Activated CD8-positive, alpha-beta T cell treated with anti-CD3 and anti-CD28 coated beads, Interleukin-2, amount 10 ng/mL, durations not matched to agents 7 days and 5 days (primary cell): ENCODE measurements at regions not wholly inside any gene's neighbourhood (a gene's known extent, or its start where the extent isn't known, plus 50 kb on each side); places are given as distances from the start of the nearest gene placed in this dataset.

Experiments
- ATAC-seq: fragments of 150-1000 bp; cut with Tn5 transposase; one replicate; pipeline ENCODE4 v1.10.0; 2021; ENCODE audit warnings: moderate library complexity
- CTCF ChIA-PET: fragments of 350-600 bp; sonication (Branson Sonifier 250); formaldehyde crosslinking; loops from one replicate; lab custom pipeline; 2021; ENCODE audit warnings: antibody characterized with exemption; lab: Charles Lee
- POLR2A ChIA-PET: fragments of 350-600 bp; sonication (Branson Sonifier 250); formaldehyde crosslinking; loops from one replicate; lab custom pipeline; 2021; ENCODE audit warnings: antibody characterized with exemption; lab: Charles Lee
- DNase-seq: peaks from one replicate; pipeline ENCODE4 v3.0.0-alpha.2; 2020
- H3K27ac Mint-ChIP-seq: one replicate; pipeline ENCODE4 v1.8.0; 2021; ENCODE audit warnings: mild to moderate bottlenecking, mixed read lengths
- H3K27me3 Mint-ChIP-seq: one replicate; pipeline ENCODE4 v1.8.0; 2021; ENCODE audit warnings: low read depth, mixed read lengths
- H3K36me3 Mint-ChIP-seq: one replicate; pipeline ENCODE4 v1.8.0; 2021; ENCODE audit warnings: low read depth, mixed read lengths
- H3K4me1 Mint-ChIP-seq: one replicate; pipeline ENCODE4 v1.8.0; 2021; ENCODE audit warnings: low read depth, mixed read lengths
- H3K4me3 Mint-ChIP-seq: one replicate; pipeline ENCODE4 v1.8.0; 2021; ENCODE audit warnings: mild to moderate bottlenecking, mixed read lengths
- H3K9me3 Mint-ChIP-seq: one replicate; pipeline ENCODE4 v1.8.0; 2022; ENCODE audit warnings: mixed read lengths; ENCODE audit not compliant: insufficient read depth

- no peak for DNase-seq
- Mint-ChIP-seq H3K4me3 (no peak overlapping the region), H3K36me3 (no peaks in the 10 kb centered on the region), H3K9me3 (no peaks in the 10 kb centered on the region), H3K4me1 (peaks cover 24% of the 10 kb centered on the region), H3K27ac (no peak overlapping the region), H3K27me3 (peaks cover 5% of the 10 kb centered on the region)
- ChIA-PET POLR2A (no interaction called here), CTCF (interaction anchor here (0.9 to 1.2 kb wide), 2 partner anchors 60 to 63 kb away, joined by 3 to 4 read pairs; partner anchors contain the start of gene MYCBP2)
- ATAC-seq: no peak
These were observed 63.5 kb upstream of the MYCBP2 start for GRCh38 chr13:77390391-77390790.

- H3K27ac Mint-ChIP-seq: no peak overlapping the region
- H3K36me3 Mint-ChIP-seq: no peaks in the 10 kb centered on the region
- DNase-seq (no peak), ATAC-seq (no peak)
- H3K4me1 Mint-ChIP-seq: peaks cover 24% of the 10 kb centered on the region
- ChIA-PET POLR2A (interaction anchor here (1.0 kb wide), 1 partner anchor 60 kb away, joined by 4 read pairs; no protein-coding TSS in a partner anchor), CTCF (interaction anchor here (0.9 to 1.2 kb wide), 2 partner anchors 59 to 63 kb away, joined by 3 to 4 read pairs; partner anchors contain the start of gene MYCBP2)
- H3K4me3 Mint-ChIP-seq: no peak overlapping the region
- no peaks in the 10 kb centered on the region for H3K9me3 Mint-ChIP-seq
- peaks cover 5% of the 10 kb centered on the region for H3K27me3 Mint-ChIP-seq
These were observed 62.7 kb upstream of the MYCBP2 start for GRCh38 chr13:77389625-77390000.

- DNase-seq (no peak), ATAC-seq (no peak)
- no peak overlapping the region for H3K4me3 Mint-ChIP-seq
- H3K4me1 Mint-ChIP-seq: peaks cover 24% of the 10 kb centered on the region
- ChIA-PET CTCF (interaction anchor here (1.2 to 1.7 kb wide), 2 partner anchors 62 to 89 kb away, joined by 3 to 6 read pairs; partner anchors contain the start of gene MYCBP2), POLR2A (interaction anchor here (1.0 kb wide), 1 partner anchor 60 kb away, joined by 4 read pairs; no protein-coding TSS in a partner anchor)
- H3K9me3 Mint-ChIP-seq: no peaks in the 10 kb centered on the region
- H3K27ac Mint-ChIP-seq: no peak overlapping the region
- H3K27me3 Mint-ChIP-seq: peaks cover 7% of the 10 kb centered on the region
- H3K36me3 Mint-ChIP-seq: no peaks in the 10 kb centered on the region
These were observed 62.2 kb upstream of the MYCBP2 start for GRCh38 chr13:77388944-77389624.

GRCh38 chr13:77387607-77388200 is 60.8 kb upstream of the MYCBP2 start:
- Mint-ChIP-seq H3K27ac (no peak overlapping the region), H3K36me3 (no peaks in the 10 kb centered on the region), H3K4me1 (peaks cover 13% of the 10 kb centered on the region), H3K27me3 (peaks cover 7% of the 10 kb centered on the region), H3K9me3 (no peaks in the 10 kb centered on the region), H3K4me3 (no peak overlapping the region)
- ChIA-PET CTCF (interaction anchor here (1.7 kb wide), 1 partner anchor 91 kb away, joined by 6 read pairs; no protein-coding TSS in a partner anchor), POLR2A (no interaction called here)
- DNase-seq: no peak
- ATAC-seq: no peak

GRCh38 chr13:77386880-77387606 is 60.1 kb upstream of the MYCBP2 start:
- H3K4me3 Mint-ChIP-seq: no peak overlapping the region
- H3K4me1 Mint-ChIP-seq: peaks cover 12% of the 10 kb centered on the region
- H3K27me3 Mint-ChIP-seq: peaks cover 7% of the 10 kb centered on the region
- ATAC-seq: no peak
- no peaks in the 10 kb centered on the region for H3K9me3 Mint-ChIP-seq
- H3K27ac Mint-ChIP-seq: no peak overlapping the region
- DNase-seq: no peak
- H3K36me3 Mint-ChIP-seq: no peaks in the 10 kb centered on the region
- ChIA-PET CTCF (no interaction called here), POLR2A (no interaction called here)

- CTCF ChIA-PET: interaction anchor here (1.2 kb wide), 1 partner anchor 56 kb away, joined by 5 read pairs; no protein-coding TSS in a partner anchor
- peaks cover 7% of the 10 kb centered on the region for H3K27me3 Mint-ChIP-seq
These were observed 59.2 kb upstream of the MYCBP2 start for GRCh38 chr13:77386046-77386445.

GRCh38 chr13:77384999-77385398 is 58.1 kb upstream of the MYCBP2 start:
- DNase-seq (no peak), ATAC-seq (no peak)
- H3K9me3 Mint-ChIP-seq: no peaks in the 10 kb centered on the region
- peaks cover 7% of the 10 kb centered on the region for H3K27me3 Mint-ChIP-seq
- POLR2A ChIA-PET: no interaction called here
- H3K4me1 Mint-ChIP-seq: peaks cover 12% of the 10 kb centered on the region
- CTCF ChIA-PET: no interaction called here
- no peak overlapping the region for H3K27ac Mint-ChIP-seq
- no peaks in the 10 kb centered on the region for H3K36me3 Mint-ChIP-seq
- no peak overlapping the region for H3K4me3 Mint-ChIP-seq

More at GRCh38 chr13:77386046-77386445, 59.2 kb upstream of the MYCBP2 start:
- H3K4me1 Mint-ChIP-seq: peaks cover 12% of the 10 kb centered on the region
- H3K27ac Mint-ChIP-seq: no peak overlapping the region
- no peak for DNase-seq
- POLR2A ChIA-PET: interaction anchor here (0.7 kb wide), 1 partner anchor 11 kb away, joined by 3 read pairs; no protein-coding TSS in a partner anchor
- no peak for ATAC-seq
- no peaks in the 10 kb centered on the region for H3K9me3 Mint-ChIP-seq
- no peak overlapping the region for H3K4me3 Mint-ChIP-seq
- H3K36me3 Mint-ChIP-seq: no peaks in the 10 kb centered on the region

- DNase-seq (no peak), ATAC-seq (no peak)
- no peak overlapping the region for H3K27ac Mint-ChIP-seq
- H3K9me3 Mint-ChIP-seq: no peaks in the 10 kb centered on the region
- H3K27me3 Mint-ChIP-seq: peaks cover 2% of the 10 kb centered on the region
- no peaks in the 10 kb centered on the region for H3K36me3 Mint-ChIP-seq
- H3K4me3 Mint-ChIP-seq: no peak overlapping the region
- ChIA-PET CTCF (interaction anchor here (1.4 kb wide), 1 partner anchor 95 kb away, joined by 4 read pairs; no protein-coding TSS in a partner anchor), POLR2A (no interaction called here)
- H3K4me1 Mint-ChIP-seq: peaks cover 5% of the 10 kb centered on the region
These were observed 56.2 kb upstream of the MYCBP2 start for GRCh38 chr13:77383097-77383496.

- Mint-ChIP-seq H3K36me3 (no peaks in the 10 kb centered on the region), H3K4me3 (no peak overlapping the region), H3K27me3 (peaks cover 2% of the 10 kb centered on the region), H3K9me3 (no peaks in the 10 kb centered on the region), H3K27ac (no peak overlapping the region), H3K4me1 (no peaks in the 10 kb centered on the region)
- DNase-seq (no peak), ATAC-seq (no peak)
- CTCF ChIA-PET: no interaction called here
- POLR2A ChIA-PET: no interaction called here
These were observed 54.2 kb upstream of the MYCBP2 start for GRCh38 chr13:77381059-77381458.

GRCh38 chr13:77379508-77379907 is 52.6 kb upstream of the MYCBP2 start:
- ChIA-PET POLR2A (interaction anchor here (0.6 kb wide), 1 partner anchor 44 kb away, joined by 3 read pairs; no protein-coding TSS in a partner anchor), CTCF (interaction anchor here (0.7 kb wide), 1 partner anchor 125 kb away, joined by 4 read pairs; no protein-coding TSS in a partner anchor)
- no peaks in the 10 kb centered on the region for H3K9me3 Mint-ChIP-seq
- H3K36me3 Mint-ChIP-seq: no peaks in the 10 kb centered on the region
- no peak overlapping the region for H3K27ac Mint-ChIP-seq
- DNase-seq (no peak), ATAC-seq (no peak)
- peaks cover 2% of the 10 kb centered on the region for H3K27me3 Mint-ChIP-seq
- no peak overlapping the region for H3K4me3 Mint-ChIP-seq
- no peaks in the 10 kb centered on the region for H3K4me1 Mint-ChIP-seq

- DNase-seq (no peak), ATAC-seq (no peak)
- H3K4me3 Mint-ChIP-seq: no peak overlapping the region
- H3K36me3 Mint-ChIP-seq: no peaks in the 10 kb centered on the region
- H3K27ac Mint-ChIP-seq: no peak overlapping the region
- H3K27me3 Mint-ChIP-seq: no peaks in the 10 kb centered on the region
- H3K4me1 Mint-ChIP-seq: no peaks in the 10 kb centered on the region
- H3K9me3 Mint-ChIP-seq: no peaks in the 10 kb centered on the region
- ChIA-PET CTCF (no interaction called here), POLR2A (no interaction called here)
These were observed 51.8 kb upstream of the MYCBP2 start for GRCh38 chr13:77378662-77379061.
